ENCODE measurements at regions not wholly inside any gene's neighbourhood (a gene's known extent, or its start where the extent isn't known, plus 50 kb on each side); places are given as distances from the start of the nearest gene placed in this dataset.

DNA sequence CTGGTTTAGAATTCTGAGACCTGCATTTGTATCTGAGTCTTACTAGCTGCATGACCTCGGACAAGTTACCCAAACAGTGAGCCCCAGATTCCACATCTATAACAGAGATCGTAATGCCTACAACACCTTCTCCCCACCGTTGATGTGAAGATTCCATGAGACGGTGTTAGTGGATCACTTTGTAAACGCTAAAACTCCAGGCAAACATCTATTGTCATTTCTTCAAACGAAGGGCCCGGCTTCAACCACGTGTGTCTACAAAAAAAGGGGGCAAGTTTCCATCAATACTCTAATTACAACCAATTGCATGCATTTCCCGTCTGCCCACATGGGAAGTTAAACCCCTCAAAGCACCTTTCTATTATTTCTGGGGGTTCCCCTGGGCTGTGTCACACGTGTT lies 99.1 kb upstream of the ENPP6 start:
- TF ChIP-seq, protein P1, sequence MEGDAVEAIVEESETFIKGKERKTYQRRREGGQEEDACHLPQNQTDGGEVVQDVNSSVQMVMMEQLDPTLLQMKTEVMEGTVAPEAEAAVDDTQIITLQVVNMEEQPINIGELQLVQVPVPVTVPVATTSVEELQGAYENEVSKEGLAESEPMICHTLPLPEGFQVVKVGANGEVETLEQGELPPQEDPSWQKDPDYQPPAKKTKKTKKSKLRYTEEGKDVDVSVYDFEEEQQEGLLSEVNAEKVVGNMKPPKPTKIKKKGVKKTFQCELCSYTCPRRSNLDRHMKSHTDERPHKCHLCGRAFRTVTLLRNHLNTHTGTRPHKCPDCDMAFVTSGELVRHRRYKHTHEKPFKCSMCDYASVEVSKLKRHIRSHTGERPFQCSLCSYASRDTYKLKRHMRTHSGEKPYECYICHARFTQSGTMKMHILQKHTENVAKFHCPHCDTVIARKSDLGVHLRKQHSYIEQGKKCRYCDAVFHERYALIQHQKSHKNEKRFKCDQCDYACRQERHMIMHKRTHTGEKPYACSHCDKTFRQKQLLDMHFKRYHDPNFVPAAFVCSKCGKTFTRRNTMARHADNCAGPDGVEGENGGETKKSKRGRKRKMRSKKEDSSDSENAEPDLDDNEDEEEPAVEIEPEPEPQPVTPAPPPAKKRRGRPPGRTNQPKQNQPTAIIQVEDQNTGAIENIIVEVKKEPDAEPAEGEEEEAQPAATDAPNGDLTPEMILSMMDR (IDR thresholded peaks at IDR 0.05 in 2 of 3, conservative IDR thresholded peaks at IDR 0.05 in 1 of 3; ENCODE audit: insufficient read depth in 2 of 3, low read depth in 1 of 3, low read length in 3 of 3) = no peak
- TF ChIP-seq, protein P2, sequence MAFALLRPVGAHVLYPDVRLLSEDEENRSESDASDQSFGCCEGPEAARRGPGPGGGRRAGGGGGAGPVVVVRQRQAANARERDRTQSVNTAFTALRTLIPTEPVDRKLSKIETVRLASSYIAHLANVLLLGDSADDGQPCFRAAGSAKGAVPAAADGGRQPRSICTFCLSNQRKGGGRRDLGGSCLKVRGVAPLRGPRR (CRISPR knock-in tag; IDR thresholded peaks at IDR 0.05) = no peak
- TF ChIP-seq, protein P3, sequence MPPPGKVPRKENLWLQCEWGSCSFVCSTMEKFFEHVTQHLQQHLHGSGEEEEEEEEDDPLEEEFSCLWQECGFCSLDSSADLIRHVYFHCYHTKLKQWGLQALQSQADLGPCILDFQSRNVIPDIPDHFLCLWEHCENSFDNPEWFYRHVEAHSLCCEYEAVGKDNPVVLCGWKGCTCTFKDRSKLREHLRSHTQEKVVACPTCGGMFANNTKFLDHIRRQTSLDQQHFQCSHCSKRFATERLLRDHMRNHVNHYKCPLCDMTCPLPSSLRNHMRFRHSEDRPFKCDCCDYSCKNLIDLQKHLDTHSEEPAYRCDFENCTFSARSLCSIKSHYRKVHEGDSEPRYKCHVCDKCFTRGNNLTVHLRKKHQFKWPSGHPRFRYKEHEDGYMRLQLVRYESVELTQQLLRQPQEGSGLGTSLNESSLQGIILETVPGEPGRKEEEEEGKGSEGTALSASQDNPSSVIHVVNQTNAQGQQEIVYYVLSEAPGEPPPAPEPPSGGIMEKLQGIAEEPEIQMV (tag; conservative IDR thresholded peaks at IDR 0.05; ENCODE audit: low read depth) = no peak

Data from K562 (cell line).